ENCODE measurements at regions not wholly inside any gene's neighbourhood (a gene's known extent, or its start where the extent isn't known, plus 50 kb on each side); places are given as distances from the start of the nearest gene placed in this dataset.
"Not testable (repeated sequence)": the region's sequence is repeated elsewhere in the genome, so short reads cannot be mapped to it uniquely, and the experiment has no call there.

- DNase-seq: not testable (repeated sequence)
Observed at GRCh38 chr5:32931438-32931837, 220.3 kb downstream of the NPR3 start.

- DNase-seq: no peak
Observed at GRCh38 chr5:32932241-32932935, 221.3 kb downstream of the NPR3 start.

GRCh38 chr5:32933692-32934091 lies 222.6 kb downstream of the NPR3 start:
- DNase-seq: no peak

- no peak for DNase-seq
Observed at GRCh38 chr5:32934529-32934928, 223.4 kb downstream of the NPR3 start.

GRCh38 chr5:32935283-32935682 lies 224.2 kb downstream of the NPR3 start:
- DNase-seq: no peak

GRCh38 chr5:32936329-32936728 lies 225.2 kb downstream of the NPR3 start:
- no peak for DNase-seq

- DNase-seq: no peak
Observed at GRCh38 chr5:32942225-32942989, 231.3 kb downstream of the NPR3 start.

- no peak for DNase-seq
Observed at GRCh38 chr5:32949286-32949970, 238.3 kb downstream of the NPR3 start.

- no peak for DNase-seq
Observed at GRCh38 chr5:32951003-32951402, 239.9 kb downstream of the NPR3 start.

GRCh38 chr5:32951878-32952277 lies 240.8 kb downstream of the NPR3 start:
- DNase-seq: no peak

GRCh38 chr5:32952421-32952820 lies 241.3 kb downstream of the NPR3 start:
- not testable (repeated sequence) for DNase-seq

- DNase-seq: no peak
Observed at GRCh38 chr5:32953694-32954093, 242.6 kb downstream of the NPR3 start.

GRCh38 chr5:32955814-32956213 lies 244.7 kb downstream of the NPR3 start:
- no peak for DNase-seq

- DNase-seq: no peak
Observed at GRCh38 chr5:32960340-32961058, 249.4 kb downstream of the NPR3 start.

- DNase-seq: no peak
Observed at GRCh38 chr5:32961059-32961415, 249.9 kb downstream of the NPR3 start.

- DNase-seq: no peak
Observed at GRCh38 chr5:32964261-32964660, 253.1 kb downstream of the NPR3 start.

GRCh38 chr5:32973646-32974045 lies 262.5 kb downstream of the NPR3 start:
- DNase-seq: no peak

GRCh38 chr5:32975656-32976375 lies 264.7 kb downstream of the NPR3 start:
- no peak for DNase-seq

- DNase-seq: no peak
Observed at GRCh38 chr5:32981061-32981460, 269.9 kb downstream of the NPR3 start.

GRCh38 chr5:32984851-32985610 lies 273.9 kb downstream of the NPR3 start:
- DNase-seq: no peak

- no peak for DNase-seq
Observed at GRCh38 chr5:32989815-32990214, 278.7 kb downstream of the NPR3 start.

Data from GF-D8 (cell line).